ENCODE measurements at regions not wholly inside any gene's neighbourhood (a gene's known extent, or its start where the extent isn't known, plus 50 kb on each side); places are given as distances from the start of the nearest gene placed in this dataset.

DNA sequence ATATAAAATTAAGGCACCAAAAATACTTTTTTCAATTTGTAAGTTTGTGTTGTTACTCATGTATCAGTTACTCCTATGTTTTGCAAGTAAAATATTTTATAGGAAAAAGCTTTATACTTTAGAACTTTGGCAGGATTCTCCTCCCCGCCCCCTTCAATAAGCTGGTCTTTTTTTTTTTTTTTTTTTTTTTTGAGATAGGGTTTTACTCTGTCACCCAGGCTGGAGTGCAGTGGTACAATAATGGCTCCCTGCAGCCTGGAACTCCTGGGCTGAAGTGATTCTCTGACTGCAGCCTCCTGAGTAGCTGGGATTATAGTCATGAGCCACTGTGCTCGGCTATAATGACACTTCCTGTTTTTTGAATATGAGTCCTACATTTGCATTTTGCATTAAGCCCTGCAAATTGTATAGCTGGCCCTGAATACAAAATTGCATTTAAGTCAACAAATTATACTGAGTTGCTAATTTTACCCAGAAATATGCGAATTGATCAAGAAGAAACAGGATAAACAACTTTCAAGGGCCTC, 192.9 kb downstream of the PIK3R1 start:
- Histone ChIP-seq H3K9me3 (ENCODE audit: control insufficient read depth, insufficient read depth, low read depth, low read length) (no peaks in the 10 kb centered on the region), H3K9ac (ENCODE audit: low read length) (no peak overlapping the region), H3K36me3 (ENCODE audit: control insufficient read depth, insufficient read depth, low read length) (no peaks in the 10 kb centered on the region), H3K4me3 (ENCODE audit: low read depth, low read length) (no peak overlapping the region), H3K27me3 (ENCODE audit: control insufficient read depth, insufficient read depth, low read length) (no peaks in the 10 kb centered on the region), H3K27ac (ENCODE audit: low read depth, low read length) (no peak overlapping the region), H3K4me1 (ENCODE audit: control insufficient read depth, insufficient read depth, low read length) (peaks cover 13% of the 10 kb centered on the region; the same call in 1 of the 2 replicates)

DNA sequence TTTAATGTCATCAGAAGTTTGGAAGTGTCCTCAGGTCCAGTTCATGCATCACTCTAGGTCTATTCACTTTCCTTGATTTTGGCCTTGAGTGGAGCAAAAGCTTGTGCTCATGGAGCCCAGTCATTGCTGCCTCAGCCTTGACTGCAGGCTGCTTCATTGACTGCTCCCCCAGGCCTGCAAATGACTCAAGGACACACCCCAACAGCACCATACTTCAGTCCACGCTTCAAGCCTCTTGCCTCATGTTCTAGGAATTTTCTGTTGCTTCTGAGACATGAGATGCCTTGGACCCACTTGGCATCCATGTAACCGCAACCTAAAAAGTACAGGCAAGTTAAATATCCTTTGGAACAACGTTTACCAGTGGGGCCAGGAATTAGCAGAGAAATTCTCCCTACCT, 193.7 kb downstream of the PIK3R1 start:
- Histone ChIP-seq H3K27ac (ENCODE audit: low read depth, low read length) (no peak overlapping the region), H3K4me3 (ENCODE audit: low read depth, low read length) (no peak overlapping the region), H3K27me3 (ENCODE audit: control insufficient read depth, insufficient read depth, low read length) (no peaks in the 10 kb centered on the region), H3K36me3 (ENCODE audit: control insufficient read depth, insufficient read depth, low read length) (no peaks in the 10 kb centered on the region), H3K4me1 (ENCODE audit: control insufficient read depth, insufficient read depth, low read length) (peaks cover 13% of the 10 kb centered on the region; the same call in 1 of the 2 replicates), H3K9ac (ENCODE audit: low read length) (no peak overlapping the region), H3K9me3 (ENCODE audit: control insufficient read depth, insufficient read depth, low read depth, low read length) (no peaks in the 10 kb centered on the region)

DNA sequence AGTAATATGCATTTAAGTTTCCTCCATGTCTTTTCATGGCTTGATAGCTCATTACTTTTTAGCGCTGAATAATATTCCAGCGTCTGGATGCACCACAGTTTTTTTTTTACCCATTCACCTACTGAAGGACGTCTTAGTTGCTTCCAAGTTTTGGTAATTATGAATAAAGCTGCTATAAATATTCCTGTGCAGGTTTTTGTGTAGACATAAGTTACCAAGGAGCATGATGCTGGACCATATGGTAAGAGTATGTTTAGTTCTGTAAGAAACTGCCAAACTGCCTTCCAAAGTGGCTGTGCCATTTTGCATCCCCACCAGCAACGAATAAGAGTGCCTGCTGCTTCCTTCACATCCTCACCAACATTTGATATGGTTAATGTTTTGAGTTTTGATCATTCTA, 195.6 kb downstream of the PIK3R1 start:
- Histone ChIP-seq H3K9me3 (ENCODE audit: control insufficient read depth, insufficient read depth, low read depth, low read length) (no peaks in the 10 kb centered on the region), H3K4me1 (ENCODE audit: control insufficient read depth, insufficient read depth, low read length) (peaks cover 22% of the 10 kb centered on the region), H3K36me3 (ENCODE audit: control insufficient read depth, insufficient read depth, low read length) (no peaks in the 10 kb centered on the region), H3K27ac (ENCODE audit: low read depth, low read length) (no peak overlapping the region), H3K27me3 (ENCODE audit: control insufficient read depth, insufficient read depth, low read length) (no peaks in the 10 kb centered on the region), H3K4me3 (ENCODE audit: low read depth, low read length) (no peak overlapping the region), H3K9ac (ENCODE audit: low read length) (no peak overlapping the region)

DNA sequence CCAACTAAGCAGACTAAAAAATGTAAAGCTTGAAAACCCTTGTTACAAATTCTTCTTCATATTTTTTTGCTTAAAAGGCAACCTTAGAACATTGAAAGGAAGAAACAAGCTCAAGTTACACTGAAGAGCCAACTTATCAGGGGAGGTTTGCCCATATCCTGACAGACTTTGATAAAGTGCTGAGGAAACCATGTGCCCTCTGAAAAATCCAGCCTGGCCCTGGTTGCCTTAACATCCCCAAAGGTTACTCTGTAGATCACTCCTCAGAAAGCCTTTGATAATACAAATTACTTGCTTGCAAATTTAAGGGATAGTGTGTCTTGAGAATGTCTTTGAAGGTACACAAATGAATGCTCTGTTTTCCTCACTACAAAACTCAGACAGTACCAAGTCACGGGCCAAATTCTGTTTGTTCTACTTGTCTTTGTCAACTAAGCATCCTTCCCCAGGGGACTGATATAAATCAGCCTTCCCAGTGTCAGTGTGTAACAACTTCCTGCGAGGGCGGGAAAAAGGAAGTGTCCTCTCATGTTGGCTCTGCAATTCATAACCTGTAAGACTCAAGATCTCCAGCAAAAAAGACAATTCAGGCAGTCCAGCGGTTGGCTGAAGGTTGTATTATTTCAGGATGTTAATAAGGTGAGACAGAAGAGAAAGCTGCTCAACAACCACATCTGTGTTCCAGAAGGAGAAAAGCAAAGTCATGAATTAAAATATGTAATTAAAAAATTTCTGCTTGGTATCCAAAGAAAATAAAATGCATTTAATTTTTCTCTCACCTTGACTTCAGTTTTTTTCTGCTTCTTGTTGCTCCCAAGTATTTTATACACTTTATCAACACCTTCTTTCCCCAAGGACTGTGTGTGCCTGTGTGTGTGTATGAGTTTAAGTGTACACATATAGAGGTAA, 199.9 kb downstream of the PIK3R1 start:
- H3K4me1 ChIP-seq (ENCODE audit: control insufficient read depth, insufficient read depth, low read length) = peaks cover 16% of the 10 kb centered on the region
- H3K9ac ChIP-seq (ENCODE audit: low read length) = no peak overlapping the region
- no peak overlapping the region for H3K4me3 ChIP-seq (ENCODE audit: low read depth, low read length)
- no peaks in the 10 kb centered on the region for H3K9me3 ChIP-seq (ENCODE audit: control insufficient read depth, insufficient read depth, low read depth, low read length)
- no peak overlapping the region for H3K27ac ChIP-seq (ENCODE audit: low read depth, low read length)
- H3K36me3 ChIP-seq (ENCODE audit: control insufficient read depth, insufficient read depth, low read length) = no peaks in the 10 kb centered on the region
- H3K27me3 ChIP-seq (ENCODE audit: control insufficient read depth, insufficient read depth, low read length) = no peaks in the 10 kb centered on the region

DNA sequence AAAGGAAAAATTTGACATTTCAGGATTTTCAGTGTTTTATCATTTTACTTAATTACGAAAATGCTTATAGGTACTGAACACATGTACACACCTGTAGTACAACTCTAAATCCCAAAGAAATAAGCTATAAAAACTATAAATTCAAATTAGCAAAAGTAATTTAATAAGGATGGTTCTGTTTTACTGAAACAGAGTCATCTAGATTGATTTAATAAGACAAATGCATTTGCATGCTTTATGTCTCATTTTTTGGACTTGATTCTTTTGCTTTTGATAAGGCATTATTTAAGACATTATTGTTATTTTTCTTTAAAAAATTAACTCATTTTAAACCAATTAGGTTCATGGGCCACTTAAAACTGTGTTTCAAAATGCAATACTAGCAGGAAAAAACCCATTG, 201.2 kb downstream of the PIK3R1 start:
- Histone ChIP-seq H3K4me1 (ENCODE audit: control insufficient read depth, insufficient read depth, low read length) (peaks cover 16% of the 10 kb centered on the region), H3K9me3 (ENCODE audit: control insufficient read depth, insufficient read depth, low read depth, low read length) (no peaks in the 10 kb centered on the region), H3K4me3 (ENCODE audit: low read depth, low read length) (no peak overlapping the region), H3K9ac (ENCODE audit: low read length) (no peak overlapping the region), H3K27ac (ENCODE audit: low read depth, low read length) (no peak overlapping the region), H3K27me3 (ENCODE audit: control insufficient read depth, insufficient read depth, low read length) (no peaks in the 10 kb centered on the region), H3K36me3 (ENCODE audit: control insufficient read depth, insufficient read depth, low read length) (no peaks in the 10 kb centered on the region)

DNA sequence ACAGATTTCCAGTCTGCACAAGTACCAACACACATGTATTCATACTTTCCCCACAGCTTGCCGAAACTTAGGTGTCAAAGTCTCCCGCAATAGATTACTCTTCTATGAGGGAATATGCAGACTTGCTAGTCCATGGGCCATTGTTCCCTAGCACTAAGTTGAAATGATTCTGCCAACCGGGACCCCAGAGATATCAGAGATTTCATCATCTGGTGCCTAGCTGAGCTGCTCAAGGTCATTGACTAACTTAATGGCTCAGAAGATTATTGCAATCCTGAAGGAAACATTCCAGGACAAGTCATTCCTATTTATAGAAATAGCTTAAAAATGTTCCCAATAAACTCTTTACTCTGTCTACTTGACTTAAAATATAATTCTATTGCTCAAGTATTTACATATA, 202.6 kb downstream of the PIK3R1 start:
- H3K9ac ChIP-seq (ENCODE audit: low read length) = no peak overlapping the region
- H3K4me3 ChIP-seq (ENCODE audit: low read depth, low read length) = no peak overlapping the region
- H3K4me1 ChIP-seq (ENCODE audit: control insufficient read depth, insufficient read depth, low read length) = peaks cover 19% of the 10 kb centered on the region
- no peaks in the 10 kb centered on the region for H3K9me3 ChIP-seq (ENCODE audit: control insufficient read depth, insufficient read depth, low read depth, low read length)
- no peaks in the 10 kb centered on the region for H3K36me3 ChIP-seq (ENCODE audit: control insufficient read depth, insufficient read depth, low read length)
- no peaks in the 10 kb centered on the region for H3K27me3 ChIP-seq (ENCODE audit: control insufficient read depth, insufficient read depth, low read length)
- no peak overlapping the region for H3K27ac ChIP-seq (ENCODE audit: low read depth, low read length)

DNA sequence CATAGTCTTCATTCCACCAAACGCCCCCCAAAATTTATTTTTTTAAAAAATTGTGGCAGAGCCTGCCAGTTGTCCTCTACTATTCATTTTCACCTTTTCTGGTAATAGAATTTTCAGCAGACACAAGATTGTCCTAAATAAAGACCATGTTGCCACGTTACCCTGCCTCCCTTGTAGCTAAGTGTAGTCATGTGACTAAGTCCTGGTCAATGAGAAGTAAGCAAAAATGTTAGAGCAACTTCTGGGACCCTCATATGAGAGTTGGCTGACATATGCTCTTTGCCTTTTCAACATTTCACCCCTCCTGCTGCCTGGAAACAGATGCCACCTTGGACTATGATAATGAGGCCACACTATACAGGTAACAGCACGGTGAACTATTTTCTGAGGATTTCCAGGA, 203.1 kb downstream of the PIK3R1 start:
- Histone ChIP-seq H3K27ac (ENCODE audit: low read depth, low read length) (no peak overlapping the region), H3K9me3 (ENCODE audit: control insufficient read depth, insufficient read depth, low read depth, low read length) (no peaks in the 10 kb centered on the region), H3K9ac (ENCODE audit: low read length) (no peak overlapping the region), H3K4me1 (ENCODE audit: control insufficient read depth, insufficient read depth, low read length) (peaks cover 20% of the 10 kb centered on the region), H3K4me3 (ENCODE audit: low read depth, low read length) (no peak overlapping the region), H3K27me3 (ENCODE audit: control insufficient read depth, insufficient read depth, low read length) (no peaks in the 10 kb centered on the region), H3K36me3 (ENCODE audit: control insufficient read depth, insufficient read depth, low read length) (no peaks in the 10 kb centered on the region)

DNA sequence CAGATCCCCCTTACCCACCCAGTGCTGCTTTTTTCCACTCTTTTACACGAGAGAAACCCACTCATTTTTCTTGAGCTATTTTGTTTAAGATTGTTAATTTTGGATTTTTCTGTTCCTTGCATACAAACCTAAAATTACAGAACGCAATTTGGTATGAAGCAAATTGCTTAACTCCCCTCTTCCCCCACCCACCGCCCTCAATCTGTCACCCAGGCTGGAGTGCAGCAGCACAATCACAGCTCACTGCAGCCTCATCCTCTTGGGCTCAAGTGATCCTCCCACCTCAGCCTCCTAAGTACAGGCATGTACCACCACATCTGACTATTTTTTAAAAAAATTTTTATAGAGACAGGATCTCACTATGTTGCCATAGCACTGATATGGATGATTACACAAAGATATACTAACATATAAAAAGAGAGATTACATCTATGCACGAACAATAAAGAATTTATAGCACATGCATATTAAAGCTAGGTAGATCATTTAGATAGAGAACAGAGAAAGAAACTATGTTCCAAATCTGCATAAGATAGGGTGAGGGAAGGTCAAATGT, 203.6 kb downstream of the PIK3R1 start:
- H3K4me3 ChIP-seq (ENCODE audit: low read depth, low read length) = no peak overlapping the region
- no peak overlapping the region for H3K27ac ChIP-seq (ENCODE audit: low read depth, low read length)
- H3K27me3 ChIP-seq (ENCODE audit: control insufficient read depth, insufficient read depth, low read length) = no peaks in the 10 kb centered on the region
- H3K36me3 ChIP-seq (ENCODE audit: control insufficient read depth, insufficient read depth, low read length) = no peaks in the 10 kb centered on the region
- peaks cover 20% of the 10 kb centered on the region for H3K4me1 ChIP-seq (ENCODE audit: control insufficient read depth, insufficient read depth, low read length)
- no peaks in the 10 kb centered on the region for H3K9me3 ChIP-seq (ENCODE audit: control insufficient read depth, insufficient read depth, low read depth, low read length)
- no peak overlapping the region for H3K9ac ChIP-seq (ENCODE audit: low read length)

DNA sequence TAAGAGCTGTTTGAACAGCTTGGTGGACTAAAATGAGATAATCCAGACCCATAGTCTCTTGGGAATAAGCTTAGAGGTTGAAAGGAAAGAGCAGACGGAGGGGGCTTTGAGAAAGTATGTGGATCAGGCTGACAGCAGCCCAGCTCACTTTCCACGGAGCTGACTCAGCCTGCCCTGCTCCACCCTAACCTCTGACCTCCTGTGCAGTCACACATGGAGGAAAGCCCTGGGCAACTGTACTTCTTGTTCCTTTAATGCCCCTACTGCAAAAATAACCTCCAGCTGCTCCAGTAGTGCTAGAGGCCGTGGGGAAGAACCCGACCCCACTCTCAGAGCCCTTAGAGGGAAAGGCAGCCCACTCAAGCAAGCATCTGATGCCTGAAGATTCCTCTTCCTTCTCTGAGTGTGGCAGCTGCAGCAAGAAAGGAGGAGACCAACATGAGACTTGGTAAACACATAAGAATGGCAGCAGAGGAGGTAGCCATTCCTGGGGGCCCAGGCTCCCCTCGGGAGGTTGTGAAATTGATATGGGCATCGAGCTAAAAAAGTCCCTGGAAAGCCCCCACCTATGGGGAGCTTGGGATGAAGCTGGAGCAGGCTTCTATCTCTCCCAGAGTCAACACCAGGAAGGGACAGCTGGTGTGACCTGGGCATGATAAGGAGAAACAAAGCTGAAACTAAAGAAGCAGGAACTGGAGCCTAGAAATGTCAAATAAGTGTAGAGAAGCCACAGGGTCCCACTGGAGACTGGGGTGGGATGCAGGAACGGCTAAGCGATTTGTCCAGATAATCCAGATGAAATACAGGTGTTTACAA, 204.3 kb downstream of the PIK3R1 start:
- Histone ChIP-seq H3K9ac (ENCODE audit: low read length) (no peak overlapping the region), H3K4me1 (ENCODE audit: control insufficient read depth, insufficient read depth, low read length) (peaks cover 19% of the 10 kb centered on the region)

DNA sequence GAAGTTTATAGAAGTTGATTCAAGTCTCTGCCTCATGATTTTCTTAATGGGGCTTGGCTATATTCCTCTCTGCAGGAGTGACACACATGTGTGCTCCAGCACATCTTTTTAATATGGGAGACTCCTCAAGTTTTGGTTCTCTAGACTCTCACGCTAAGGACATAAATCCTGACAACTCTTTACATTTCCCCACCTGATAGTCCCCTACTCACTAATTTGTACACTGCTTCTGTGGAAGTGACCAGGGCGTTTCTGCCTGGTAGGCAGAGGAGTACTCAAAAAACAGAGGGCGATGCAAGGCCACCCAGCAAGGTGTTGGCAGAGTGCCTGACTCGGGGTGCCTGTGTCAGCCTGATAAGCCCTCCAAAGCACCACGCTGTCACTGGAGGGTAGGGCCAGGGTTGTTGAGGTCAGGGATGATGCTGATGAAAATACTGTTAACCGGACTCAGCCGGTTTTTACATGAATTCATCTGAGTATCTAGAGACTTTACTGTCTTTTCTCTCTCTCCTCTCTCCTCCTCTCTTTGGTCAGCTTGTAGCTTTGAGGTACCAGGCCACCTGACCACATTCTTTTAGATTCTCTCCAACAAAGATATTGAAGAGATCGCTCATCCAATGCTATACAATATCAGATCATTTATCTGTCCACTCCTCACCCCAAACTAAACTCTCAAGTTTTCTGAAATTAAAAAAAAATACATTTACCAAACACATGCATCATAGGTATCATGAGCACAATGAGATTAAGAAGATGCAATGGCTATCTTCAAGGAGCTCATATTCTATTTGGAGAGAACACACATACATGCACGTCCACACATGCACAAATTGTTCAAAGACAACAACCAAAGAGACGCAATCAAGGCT, 205.2 kb downstream of the PIK3R1 start:
- Histone ChIP-seq H3K27me3 (ENCODE audit: control insufficient read depth, insufficient read depth, low read length) (no peaks in the 10 kb centered on the region), H3K4me1 (ENCODE audit: control insufficient read depth, insufficient read depth, low read length) (peaks cover 15% of the 10 kb centered on the region; the same call in 1 of the 2 replicates), H3K9ac (ENCODE audit: low read length) (no peak overlapping the region), H3K36me3 (ENCODE audit: control insufficient read depth, insufficient read depth, low read length) (no peaks in the 10 kb centered on the region), H3K9me3 (ENCODE audit: control insufficient read depth, insufficient read depth, low read depth, low read length) (no peaks in the 10 kb centered on the region), H3K4me3 (ENCODE audit: low read depth, low read length) (no peak overlapping the region), H3K27ac (ENCODE audit: low read depth, low read length) (no peak overlapping the region)

More for the DNA sequence above, 204.3 kb downstream of the PIK3R1 start:
- Histone ChIP-seq H3K9me3 (ENCODE audit: control insufficient read depth, insufficient read depth, low read depth, low read length) (no peaks in the 10 kb centered on the region), H3K4me3 (ENCODE audit: low read depth, low read length) (no peak overlapping the region), H3K36me3 (ENCODE audit: control insufficient read depth, insufficient read depth, low read length) (no peaks in the 10 kb centered on the region), H3K27me3 (ENCODE audit: control insufficient read depth, insufficient read depth, low read length) (no peaks in the 10 kb centered on the region), H3K27ac (ENCODE audit: low read depth, low read length) (no peak overlapping the region)
